ENCODE measurements at regions not wholly inside any gene's neighbourhood (a gene's known extent, or its start where the extent isn't known, plus 50 kb on each side); places are given as distances from the start of the nearest gene placed in this dataset.

DNA sequence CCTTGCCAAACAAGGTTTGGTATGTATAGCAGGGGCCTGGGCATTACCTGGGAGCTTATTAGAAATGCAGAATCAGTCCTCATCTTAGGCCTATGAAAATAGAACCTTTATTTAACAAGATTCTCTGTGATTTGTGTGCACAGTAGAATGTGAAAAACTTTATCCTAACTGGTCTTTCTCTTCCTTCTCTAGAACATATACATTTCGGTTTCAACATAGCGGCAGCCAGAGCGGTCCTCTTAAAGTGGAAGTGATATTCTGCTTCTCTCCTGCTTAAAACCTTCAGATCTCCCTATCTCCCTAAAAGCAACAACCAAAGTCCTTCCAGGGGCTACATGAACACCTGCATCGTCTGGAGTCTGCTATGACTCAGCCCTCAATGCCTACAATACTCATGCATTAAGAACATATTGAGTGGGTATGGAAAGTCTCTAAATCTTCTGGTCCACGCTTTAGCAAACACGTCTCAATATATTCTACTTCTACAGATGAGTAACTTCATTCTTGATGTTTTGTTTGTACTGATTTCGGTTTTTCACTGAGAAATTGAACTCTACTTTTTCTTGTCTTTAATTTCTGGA lies 84.5 kb downstream of the SPRY2 start:
- intact Hi-C loops (cut with micrococcal nuclease; ENCODE audit: unreplicated experiment), result no loop called here
- no TSS peak for BruUV-seq (replicated peaks)
- ChIA-PET POLR2A (ENCODE audit: low non-redundant PET) (no interaction called here), CTCF (no interaction called here)
- Histone ChIP-seq H3K27ac (ENCODE audit: low read depth, low read length, poor library complexity, severe bottlenecking) (no peak overlapping the region), H3K27me3 (replicated peaks; ENCODE audit: insufficient read depth, low read depth, low read length, poor library complexity) (no peaks in the 10 kb centered on the region), H3K4me3 (ENCODE audit: low read depth, low read length, poor library complexity, severe bottlenecking) (no peak overlapping the region), H3K4me1 (ENCODE audit: insufficient read depth, low read length, poor library complexity, severe bottlenecking) (peaks cover 3% of the 10 kb centered on the region), H3K9me3 (ENCODE audit: low read depth, low read length, poor library complexity, severe bottlenecking) (no peaks in the 10 kb centered on the region), H3K36me3 (ENCODE audit: insufficient read depth, low read length, poor library complexity, severe bottlenecking) (no peaks in the 10 kb centered on the region)
- TF ChIP-seq, protein P1, sequence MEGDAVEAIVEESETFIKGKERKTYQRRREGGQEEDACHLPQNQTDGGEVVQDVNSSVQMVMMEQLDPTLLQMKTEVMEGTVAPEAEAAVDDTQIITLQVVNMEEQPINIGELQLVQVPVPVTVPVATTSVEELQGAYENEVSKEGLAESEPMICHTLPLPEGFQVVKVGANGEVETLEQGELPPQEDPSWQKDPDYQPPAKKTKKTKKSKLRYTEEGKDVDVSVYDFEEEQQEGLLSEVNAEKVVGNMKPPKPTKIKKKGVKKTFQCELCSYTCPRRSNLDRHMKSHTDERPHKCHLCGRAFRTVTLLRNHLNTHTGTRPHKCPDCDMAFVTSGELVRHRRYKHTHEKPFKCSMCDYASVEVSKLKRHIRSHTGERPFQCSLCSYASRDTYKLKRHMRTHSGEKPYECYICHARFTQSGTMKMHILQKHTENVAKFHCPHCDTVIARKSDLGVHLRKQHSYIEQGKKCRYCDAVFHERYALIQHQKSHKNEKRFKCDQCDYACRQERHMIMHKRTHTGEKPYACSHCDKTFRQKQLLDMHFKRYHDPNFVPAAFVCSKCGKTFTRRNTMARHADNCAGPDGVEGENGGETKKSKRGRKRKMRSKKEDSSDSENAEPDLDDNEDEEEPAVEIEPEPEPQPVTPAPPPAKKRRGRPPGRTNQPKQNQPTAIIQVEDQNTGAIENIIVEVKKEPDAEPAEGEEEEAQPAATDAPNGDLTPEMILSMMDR (conservative IDR thresholded peaks at IDR 0.05; ENCODE audit: low read depth, low read length), result no peak
- TF ChIP-seq EZH2 (IDR thresholded peaks at IDR 0.05; ENCODE audit: borderline replicate concordance, low read depth, low read length, poor library complexity, severe bottlenecking), result no peak
- no peak for DNase-seq (ENCODE audit: low spot score)

DNA sequence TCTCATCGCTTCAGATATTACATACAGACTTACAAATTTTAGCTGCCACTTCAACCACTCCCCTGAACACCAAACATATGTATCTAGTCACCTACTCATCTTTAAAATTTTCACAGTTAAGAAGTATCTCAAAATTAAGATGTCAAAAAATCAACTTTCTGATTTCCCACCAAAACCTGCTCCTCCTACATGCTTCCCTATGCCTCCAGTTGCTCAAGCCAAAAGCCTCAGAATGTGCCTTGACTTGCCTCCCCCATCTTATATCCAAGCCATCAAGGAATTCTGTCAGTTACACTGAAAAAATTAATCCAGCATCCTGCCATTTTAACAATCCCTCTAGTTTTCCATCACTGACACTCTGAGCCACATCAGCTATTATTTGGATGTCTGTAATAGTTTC lies 85.0 kb downstream of the SPRY2 start:
- no TSS peak for BruUV-seq (replicated peaks)
- Histone ChIP-seq H3K27me3 (replicated peaks; ENCODE audit: insufficient read depth, low read depth, low read length, poor library complexity) (no peaks in the 10 kb centered on the region), H3K4me1 (ENCODE audit: insufficient read depth, low read length, poor library complexity, severe bottlenecking) (peaks cover 8% of the 10 kb centered on the region), H3K27ac (ENCODE audit: low read depth, low read length, poor library complexity, severe bottlenecking) (no peak overlapping the region), H3K4me3 (ENCODE audit: low read depth, low read length, poor library complexity, severe bottlenecking) (no peak overlapping the region), H3K36me3 (ENCODE audit: insufficient read depth, low read length, poor library complexity, severe bottlenecking) (no peaks in the 10 kb centered on the region), H3K9me3 (ENCODE audit: low read depth, low read length, poor library complexity, severe bottlenecking) (no peaks in the 10 kb centered on the region)
- TF ChIP-seq, protein P1 (conservative IDR thresholded peaks at IDR 0.05; ENCODE audit: low read depth, low read length), result no peak
- no peak for TF ChIP-seq EZH2 (IDR thresholded peaks at IDR 0.05; ENCODE audit: borderline replicate concordance, low read depth, low read length, poor library complexity, severe bottlenecking)
- ChIA-PET CTCF (no interaction called here), POLR2A (ENCODE audit: low non-redundant PET) (no interaction called here)
- no peak for DNase-seq (ENCODE audit: low spot score)
- intact Hi-C loops (cut with micrococcal nuclease; ENCODE audit: unreplicated experiment), result no loop called here

DNA sequence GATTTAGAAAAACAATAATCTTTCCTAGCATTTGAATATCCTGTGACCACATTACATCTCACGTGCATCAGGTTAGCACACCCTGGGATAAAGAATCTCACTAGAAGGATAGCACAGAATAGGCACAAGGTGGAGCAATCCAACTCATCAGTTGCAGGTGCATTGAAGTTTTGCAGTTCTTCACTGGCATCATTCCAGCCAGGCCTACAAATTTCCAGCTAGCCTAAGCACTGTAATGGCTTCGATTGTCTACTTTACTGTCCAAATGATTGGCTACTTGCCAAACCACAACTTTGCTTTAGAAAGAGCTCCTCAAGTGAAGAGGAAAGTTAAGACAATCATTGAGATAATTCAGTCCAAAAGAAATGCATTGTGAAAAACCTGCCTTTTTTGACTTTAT lies 89.5 kb downstream of the SPRY2 start:
- H3K27me3 ChIP-seq (replicated peaks; ENCODE audit: insufficient read depth, low read depth, low read length, poor library complexity), result peaks cover 13% of the 10 kb centered on the region
- intact Hi-C loops (cut with micrococcal nuclease; ENCODE audit: unreplicated experiment), result no loop called here
- DNase-seq (ENCODE audit: low spot score), result peak; percentile 82
- POLR2A ChIA-PET (ENCODE audit: low non-redundant PET), result no interaction called here
- no peaks in the 10 kb centered on the region for H3K36me3 ChIP-seq (ENCODE audit: insufficient read depth, low read length, poor library complexity, severe bottlenecking)
- no TSS peak for BruUV-seq (replicated peaks)
- TF ChIP-seq, protein P1 (conservative IDR thresholded peaks at IDR 0.05; ENCODE audit: low read depth, low read length), result peak; percentile 19; the same call in 1 of the 2 replicates
- TF ChIP-seq EZH2 (IDR thresholded peaks at IDR 0.05; ENCODE audit: borderline replicate concordance, low read depth, low read length, poor library complexity, severe bottlenecking), result no peak
- peaks cover 10% of the 10 kb centered on the region for H3K4me1 ChIP-seq (ENCODE audit: insufficient read depth, low read length, poor library complexity, severe bottlenecking)
- no peak overlapping the region for H3K4me3 ChIP-seq (ENCODE audit: low read depth, low read length, poor library complexity, severe bottlenecking)
- CTCF ChIA-PET, result no interaction called here
- H3K9me3 ChIP-seq (ENCODE audit: low read depth, low read length, poor library complexity, severe bottlenecking), result no peaks in the 10 kb centered on the region
- no peak overlapping the region for H3K27ac ChIP-seq (ENCODE audit: low read depth, low read length, poor library complexity, severe bottlenecking)
